Upper lobe of left lung (tissue), 6 donors: ENCODE measurements at regions not wholly inside any gene's neighbourhood (a gene's known extent, or its start where the extent isn't known, plus 50 kb on each side); places are given as distances from the start of the nearest gene placed in this dataset.

Experiments used
- ATAC-seq, 2 donors: fragments of 200-7000 bp; cut with Tn5 transposase; one replicate each; pipeline ENCODE4 v1.9.1; 2022; ENCODE audit warnings: mild to moderate bottlenecking in 2 of 2, moderate library complexity in 2 of 2; ENCODE audit not compliant: low FRiP score in 2 of 2
- DNase-seq, 2 donors: peaks; one replicate each; pipeline ENCODE4 v3.0.0-alpha.2; 2019 to 2020
- H3K27ac ChIP-seq, 4 donors: fragments of 200-600 bp; sonication (generic); one replicate each; pipeline ENCODE4 v1.5.1; 2016 to 2019
- H3K27me3 ChIP-seq, 4 donors: fragments of 200-600 bp; sonication (generic); one replicate each; pipeline ENCODE4 v1.5.1; 2017 to 2019
- H3K36me3 ChIP-seq, 4 donors: fragments of 200-600 bp; sonication (generic); one replicate each; pipeline ENCODE4 v1.5.1; 2016 to 2019
- H3K4me1 ChIP-seq, 4 donors: fragments of 200-600 bp; sonication (generic); one replicate each; pipeline ENCODE4 v1.5.1; 2018 to 2019
- H3K4me3 ChIP-seq, 4 donors: fragments of 200-600 bp; sonication (generic); one replicate each; pipeline ENCODE4 v1.5.1; 2017 to 2019; ENCODE audit warnings: mild to moderate bottlenecking in 2 of 4, moderate library complexity in 1 of 4
- H3K9me3 ChIP-seq, 4 donors: fragments of 200-600 bp; sonication (generic); one replicate each; pipeline ENCODE4 v1.5.1; 2018 to 2019
- CTCF ChIP-seq, 6 experiments: fragments of 450-650 bp in 4 of 6; fragments of 200-600 bp in 2 of 6; sonication (generic) in 2 of 6; IDR thresholded peaks; one replicate each; pipeline ENCODE4 v1.5.1; 2016 to 2019; ENCODE audit warnings: antibody characterized with exemption in 6 of 6
- EP300 ChIP-seq, 4 donors: sonication (generic); formaldehyde crosslinking; IDR thresholded peaks; one replicate each; pipeline ENCODE4 v1.5.1; 2017; ENCODE audit warnings: antibody characterized with exemption in 4 of 4, control low read depth in 2 of 4
- POLR2A ChIP-seq, 4 donors: fragments of 450-650 bp; IDR thresholded peaks; one replicate each; pipeline ENCODE4 v1.5.1; 2016 to 2017; ENCODE audit warnings: antibody characterized with exemption in 4 of 4, mild to moderate bottlenecking in 2 of 4
- POLR2AphosphoS5 ChIP-seq, 2 donors: sonication (generic); formaldehyde crosslinking; IDR thresholded peaks; one replicate each; pipeline ENCODE4 v1.5.1; 2017; ENCODE audit warnings: antibody characterized with exemption in 2 of 2
- WGBS, 2 donors: methylation state at CpG; one replicate each; pipeline ENCODE4 v1.1.5; 2017 to 2018; 5-methylcytosine and 5-hydroxymethylcytosine counted together
- donor health status: DM: no; HTN: no; CAD: no; lungs with moderate emphysema.
- donor health status: DM: no; HTN: yes; CAD: no; lungs with severe emphysema.

DNA sequence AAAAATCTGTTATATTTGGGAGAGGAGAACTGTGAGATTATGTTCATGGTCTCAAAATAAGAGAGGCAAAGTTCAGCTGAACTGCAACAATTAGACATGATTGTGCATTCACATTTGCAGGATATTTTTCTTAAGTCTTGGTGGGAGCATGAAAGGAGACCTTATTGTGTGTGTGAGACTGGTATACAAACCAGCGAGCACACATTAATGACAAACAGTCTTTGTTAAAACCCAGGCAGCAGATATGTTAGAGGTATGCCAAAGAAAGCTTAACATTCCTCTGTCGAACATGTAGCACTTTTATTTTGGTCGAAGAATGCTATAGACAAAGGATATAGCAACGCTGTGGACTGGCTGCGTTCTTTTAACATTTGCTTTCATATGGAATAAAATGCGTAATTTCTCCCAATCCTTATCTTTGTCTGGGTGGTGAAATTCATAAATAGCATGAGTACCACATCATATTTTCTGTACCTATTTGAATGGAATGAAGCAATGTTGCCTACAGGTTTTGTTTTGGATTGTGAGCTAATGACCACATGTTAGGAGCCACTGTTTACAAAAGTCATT is 88.4 kb downstream of the ICOS start:
- Histone ChIP-seq H3K9me3 (no peaks in the 10 kb centered on the region), H3K27ac (no peak overlapping the region), H3K4me1 (peaks cover 0 to 5% (median 0%) of the 10 kb centered on the region in 4 donors), H3K36me3 (no peaks in the 10 kb centered on the region), H3K4me3 (no peak overlapping the region), H3K27me3 (no peaks in the 10 kb centered on the region)
- no peak for DNase-seq
- WGBS, 2 donors = 77 to 79% methylated on average over 6 of the region's 6 CpGs
- no peak for ATAC-seq
- TF ChIP-seq EP300 (IDR thresholded peaks at IDR 0.05) (no peak), POLR2AphosphoS5 (IDR thresholded peaks at IDR 0.05) (no peak), CTCF (IDR thresholded peaks at IDR 0.05) (no peak), POLR2A (IDR thresholded peaks at IDR 0.05) (no peak)

GRCh38 chr2:204026294-204026693 is 89.7 kb downstream of the ICOS start:
- ATAC-seq (no peak), DNase-seq (no peak)
- H3K27me3 ChIP-seq = no peaks in the 10 kb centered on the region
- WGBS, 2 donors = 90 to 95% methylated on average over 3 of the region's 3 CpGs
- H3K4me3 ChIP-seq = no peak overlapping the region
- no peaks in the 10 kb centered on the region for H3K9me3 ChIP-seq
- H3K36me3 ChIP-seq = no peaks in the 10 kb centered on the region
- H3K4me1 ChIP-seq = peaks cover 0 to 5% (median 2%) of the 10 kb centered on the region in 4 donors
- no peak overlapping the region for H3K27ac ChIP-seq
- TF ChIP-seq POLR2AphosphoS5 (IDR thresholded peaks at IDR 0.05) = no peak
- TF ChIP-seq CTCF (IDR thresholded peaks at IDR 0.05) = no peak
- TF ChIP-seq EP300 (IDR thresholded peaks at IDR 0.05) = no peak
- no peak for TF ChIP-seq POLR2A (IDR thresholded peaks at IDR 0.05)

DNA sequence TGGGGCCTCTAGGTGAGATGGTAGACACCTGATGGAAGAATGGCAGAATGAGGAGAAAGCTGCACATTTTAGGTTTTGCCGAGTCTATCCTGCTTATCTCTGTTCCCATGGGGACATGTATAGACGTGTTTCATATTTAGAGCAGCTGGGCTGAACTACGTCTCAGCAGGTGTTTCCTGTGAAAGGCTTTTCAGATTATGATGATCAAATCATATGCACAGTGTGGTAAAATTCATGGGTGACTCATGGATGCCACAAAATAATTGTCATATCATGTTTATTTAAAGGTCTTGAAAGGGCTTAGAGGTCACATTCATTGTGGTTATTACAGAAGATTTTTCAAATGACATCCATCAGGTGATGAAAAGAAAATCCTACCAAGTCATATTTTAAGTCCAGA is 90.5 kb downstream of the ICOS start:
- no peak for ATAC-seq
- no peaks in the 10 kb centered on the region for H3K27me3 ChIP-seq
- no peak overlapping the region for H3K27ac ChIP-seq
- DNase-seq = no peak
- peaks cover 0 to 5% (median 2%) of the 10 kb centered on the region in 4 donors for H3K4me1 ChIP-seq
- H3K36me3 ChIP-seq = no peaks in the 10 kb centered on the region
- no peak overlapping the region for H3K4me3 ChIP-seq
- TF ChIP-seq CTCF (IDR thresholded peaks at IDR 0.05) = no peak
- no peak for TF ChIP-seq POLR2A (IDR thresholded peaks at IDR 0.05)
- no peak for TF ChIP-seq EP300 (IDR thresholded peaks at IDR 0.05)
- no peak for TF ChIP-seq POLR2AphosphoS5 (IDR thresholded peaks at IDR 0.05)
- WGBS, 2 donors = 47 to 53% methylated on average over 3 of the region's 3 CpGs
- no peaks in the 10 kb centered on the region for H3K9me3 ChIP-seq

DNA sequence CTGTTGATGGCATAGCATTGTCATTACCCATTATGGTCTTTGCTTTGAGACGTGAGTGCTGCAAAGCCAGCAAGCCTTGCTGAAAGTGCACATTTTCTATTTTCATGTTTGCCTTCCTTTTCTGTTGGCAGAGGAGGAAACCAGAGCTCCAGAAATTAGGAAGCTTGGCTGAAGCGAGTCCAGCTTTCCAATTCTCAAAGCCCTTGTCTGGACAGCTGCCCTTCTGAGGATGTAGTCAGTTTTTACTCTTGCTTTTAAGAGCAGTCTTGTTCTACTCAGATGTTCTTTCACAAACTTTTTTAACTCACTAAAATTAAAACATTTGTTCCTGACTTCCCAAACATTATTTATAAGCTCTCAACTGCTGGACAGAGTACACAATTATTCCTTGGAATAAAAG is 93.8 kb downstream of the ICOS start:
- DNase-seq (no peak), ATAC-seq (no peak)
- Histone ChIP-seq H3K36me3 (no peaks in the 10 kb centered on the region), H3K4me1 (peaks cover 0 to 5% (median 0%) of the 10 kb centered on the region in 4 donors), H3K27ac (no peak overlapping the region), H3K27me3 (no peaks in the 10 kb centered on the region), H3K9me3 (no peaks in the 10 kb centered on the region), H3K4me3 (no peak overlapping the region)
- TF ChIP-seq EP300 (IDR thresholded peaks at IDR 0.05) (no peak), POLR2AphosphoS5 (IDR thresholded peaks at IDR 0.05) (no peak), CTCF (IDR thresholded peaks at IDR 0.05) (no peak), POLR2A (IDR thresholded peaks at IDR 0.05) (no peak)
- 70 to 82% methylated on average over 2 of the region's 2 CpGs for WGBS, 2 donors

DNA sequence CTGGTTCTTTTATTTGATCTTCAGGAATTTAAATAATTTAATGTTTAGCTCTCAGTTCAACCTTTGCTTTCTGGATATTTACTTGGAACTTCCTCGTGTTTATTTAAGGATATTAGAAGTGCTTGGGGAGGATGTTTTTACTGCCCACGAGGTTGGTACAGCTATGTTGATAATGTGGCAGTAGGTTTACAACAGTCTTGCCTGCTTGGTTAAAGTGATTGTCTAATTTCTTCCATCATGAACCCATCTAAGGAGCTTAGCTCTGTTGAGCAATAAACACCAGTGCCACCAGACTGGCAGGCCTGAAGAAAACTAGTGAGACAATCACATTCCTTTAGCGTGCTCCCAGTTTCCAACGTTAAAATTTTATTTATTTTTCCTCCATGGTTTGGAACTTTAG is 94.5 kb downstream of the ICOS start:
- Histone ChIP-seq H3K27ac (no peak overlapping the region), H3K9me3 (no peaks in the 10 kb centered on the region), H3K4me1 (peaks cover 0 to 5% (median 0%) of the 10 kb centered on the region in 4 donors), H3K27me3 (no peaks in the 10 kb centered on the region), H3K4me3 (no peak overlapping the region), H3K36me3 (no peaks in the 10 kb centered on the region)
- TF ChIP-seq CTCF (IDR thresholded peaks at IDR 0.05) (no peak), POLR2A (IDR thresholded peaks at IDR 0.05) (no peak), POLR2AphosphoS5 (IDR thresholded peaks at IDR 0.05) (no peak), EP300 (IDR thresholded peaks at IDR 0.05) (no peak)
- no peak for DNase-seq
- WGBS, 2 donors = 40 to 41% methylated on average over 4 of the region's 4 CpGs
- no peak for ATAC-seq
